ENCODE measurements at regions not wholly inside any gene's neighbourhood (a gene's known extent, or its start where the extent isn't known, plus 50 kb on each side); places are given as distances from the start of the nearest gene placed in this dataset.

DNA sequence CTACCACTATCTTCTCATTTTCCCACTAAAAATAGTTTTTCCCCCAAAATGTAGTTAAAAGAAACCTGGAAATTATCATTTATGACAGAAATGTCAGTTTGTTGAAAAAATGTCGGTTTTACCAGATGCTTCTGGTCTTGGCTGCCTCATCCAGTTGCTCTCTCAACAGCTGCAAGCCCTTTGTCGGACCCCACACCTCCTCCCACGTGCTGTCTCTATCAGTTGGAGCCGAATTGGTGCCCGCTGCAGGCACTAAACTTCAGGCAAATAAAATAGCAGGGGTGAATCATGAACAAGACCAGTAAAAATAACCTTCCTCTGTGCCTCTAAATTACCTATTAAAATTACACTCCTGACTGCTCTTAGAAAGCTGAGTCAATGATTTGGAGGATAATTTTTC, 129.5 kb upstream of the CEP162 start:
- Histone ChIP-seq H3K36me3 (replicated peaks in 1 of 2; ENCODE audit: control insufficient read depth in 1 of 2, insufficient read depth in 2 of 2, low read length in 1 of 2) (no peaks in the 10 kb centered on the region), H3K9me2 (no peaks in the 10 kb centered on the region), H3K79me2 (ENCODE audit: insufficient read depth) (no peaks in the 10 kb centered on the region), H3K4me1 (ENCODE audit: control insufficient read depth in 1 of 2, insufficient read depth in 2 of 2, low read depth in 1 of 2, low read length in 1 of 2) (peaks cover 0 to 3% of the 10 kb centered on the region in 2 experiments; a peak in 1 of 4 replicates), H3K4me2 (no peak overlapping the region), H3K27me3 (ENCODE audit: insufficient read depth) (no peaks in the 10 kb centered on the region), H3K27ac (ENCODE audit: low read depth in 2 of 2, low read length in 1 of 2) (no peak overlapping the region), H3K4me3 (ENCODE audit: low read depth in 2 of 2, low read length in 1 of 2) (no peak overlapping the region), H3K9ac (no peak overlapping the region), H4K20me1 (ENCODE audit: insufficient read depth) (no peaks in the 10 kb centered on the region), H3F3A (replicated peaks; ENCODE audit: insufficient read depth) (no peaks in the 10 kb centered on the region), H2AFZ (ENCODE audit: low read depth) (no peak overlapping the region), H3K9me3 (no peaks in the 10 kb centered on the region)
- CTCF ChIA-PET, result interaction anchor here (1.1 kb wide), 1 partner anchor 71 kb away, joined by 3 read pairs; no protein-coding TSS in a partner anchor
- TF ChIP-seq, protein P1, sequence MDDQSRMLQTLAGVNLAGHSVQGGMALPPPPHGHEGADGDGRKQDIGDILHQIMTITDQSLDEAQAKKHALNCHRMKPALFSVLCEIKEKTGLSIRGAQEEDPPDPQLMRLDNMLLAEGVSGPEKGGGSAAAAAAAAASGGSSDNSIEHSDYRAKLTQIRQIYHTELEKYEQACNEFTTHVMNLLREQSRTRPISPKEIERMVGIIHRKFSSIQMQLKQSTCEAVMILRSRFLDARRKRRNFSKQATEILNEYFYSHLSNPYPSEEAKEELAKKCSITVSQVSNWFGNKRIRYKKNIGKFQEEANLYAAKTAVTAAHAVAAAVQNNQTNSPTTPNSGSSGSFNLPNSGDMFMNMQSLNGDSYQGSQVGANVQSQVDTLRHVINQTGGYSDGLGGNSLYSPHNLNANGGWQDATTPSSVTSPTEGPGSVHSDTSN (IDR thresholded peaks at IDR 0.05), result no peak
- TF ChIP-seq TAF1 (IDR thresholded peaks at IDR 0.05; ENCODE audit: borderline replicate concordance, low read depth, low read length) (no peak), FOXM1 (IDR thresholded peaks at IDR 0.05; ENCODE audit: low read depth) (no peak), MXI1 (IDR thresholded peaks at IDR 0.05; ENCODE audit: low read depth, low read length) (0 out of 2 replicates have a peak, but pooled peaks have one; percentile 21), YY1 (IDR thresholded peaks at IDR 0.05; ENCODE audit: low read depth) (no peak), TCF12 (IDR thresholded peaks at IDR 0.05) (no peak), POLR2AphosphoS5 (IDR thresholded peaks at IDR 0.05; ENCODE audit: low read depth, low read length) (no peak), EZH2phosphoT487 (IDR thresholded peaks at IDR 0.05; ENCODE audit: borderline replicate concordance, low read depth) (no peak)
- peak; percentile 5 for DNase-seq
- POLR2A ChIA-PET, result no interaction called here
- 6% methylated on average over 5 of the region's 5 CpGs for WGBS (ENCODE audit: low lambda C conversion rate)

DNA sequence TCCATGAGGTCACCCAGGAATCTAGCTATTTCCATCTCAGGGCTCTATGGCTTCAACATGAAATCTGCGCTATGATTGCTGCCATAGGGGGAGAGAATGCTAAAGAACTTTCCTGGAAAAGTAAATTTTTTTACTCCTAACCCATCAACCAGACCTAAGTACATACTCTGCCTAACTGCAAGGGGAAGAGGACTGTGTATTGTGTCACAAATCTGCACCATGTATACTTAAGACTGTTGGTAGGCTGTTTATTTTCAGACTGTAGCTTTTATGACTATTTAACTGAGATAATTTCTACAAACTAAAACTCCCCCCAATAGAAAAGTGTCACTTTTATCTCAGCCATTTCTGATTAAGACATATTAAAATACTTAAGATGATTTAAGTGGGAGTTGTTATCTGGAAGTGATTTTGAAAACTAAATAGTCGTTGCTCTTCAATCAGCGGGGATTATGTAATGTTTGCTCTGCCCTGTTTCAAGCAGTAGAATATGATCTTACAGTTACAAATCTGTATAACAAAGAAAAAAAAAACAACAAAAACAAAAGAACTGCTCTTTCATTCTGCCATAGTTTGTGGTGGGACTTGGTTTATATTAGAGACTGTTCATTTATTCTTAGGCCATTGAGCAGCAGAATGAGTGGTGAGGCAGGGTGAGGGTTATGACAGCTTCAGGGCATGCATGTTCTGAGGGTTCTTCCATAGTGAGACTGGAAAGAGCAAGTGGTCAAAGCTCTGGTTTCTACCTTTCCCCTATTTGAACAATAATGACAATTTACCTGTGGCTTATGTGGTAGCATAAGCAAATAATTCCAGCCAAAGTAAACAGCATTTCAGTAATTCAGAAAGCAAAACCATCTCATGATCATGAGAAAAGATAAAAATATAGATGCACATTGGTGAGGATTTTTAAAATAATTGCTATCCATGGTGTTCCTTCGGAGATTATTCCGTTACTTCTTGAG, 126.3 kb upstream of the CEP162 start:
- Histone ChIP-seq H3K9me2 (no peaks in the 10 kb centered on the region), H3F3A (replicated peaks; ENCODE audit: insufficient read depth) (no peaks in the 10 kb centered on the region), H3K79me2 (ENCODE audit: insufficient read depth) (no peaks in the 10 kb centered on the region), H3K4me2 (no peak overlapping the region), H4K20me1 (ENCODE audit: insufficient read depth) (no peaks in the 10 kb centered on the region), H3K9ac (no peak overlapping the region), H3K27me3 (ENCODE audit: insufficient read depth) (no peaks in the 10 kb centered on the region), H3K9me3 (no peaks in the 10 kb centered on the region), H2AFZ (ENCODE audit: low read depth) (no peak overlapping the region), H3K27ac (ENCODE audit: low read depth in 2 of 2, low read length in 1 of 2) (no peak overlapping the region), H3K36me3 (replicated peaks in 1 of 2; ENCODE audit: control insufficient read depth in 1 of 2, insufficient read depth in 2 of 2, low read length in 1 of 2) (no peaks in the 10 kb centered on the region), H3K4me3 (ENCODE audit: low read depth in 2 of 2, low read length in 1 of 2) (no peak overlapping the region), H3K4me1 (ENCODE audit: control insufficient read depth in 1 of 2, insufficient read depth in 2 of 2, low read depth in 1 of 2, low read length in 1 of 2) (peaks cover 0 to 3% of the 10 kb centered on the region in 2 experiments; a peak in 1 of 4 replicates)
- WGBS (ENCODE audit: low lambda C conversion rate), result 54% methylated on average over 5 of the region's 5 CpGs
- no peak for DNase-seq
- POLR2A ChIA-PET, result no interaction called here
- CTCF ChIA-PET, result no interaction called here
- TF ChIP-seq CHD2 (IDR thresholded peaks at IDR 0.05; ENCODE audit: low read length, partially characterized antibody), result no peak
- TF ChIP-seq RFX5 (IDR thresholded peaks at IDR 0.05; ENCODE audit: low read length), result no peak
- TF ChIP-seq, protein P1 (IDR thresholded peaks at IDR 0.05), result no peak
- TF ChIP-seq POLR2AphosphoS5 (IDR thresholded peaks at IDR 0.05; ENCODE audit: low read depth, low read length), result no peak
- TF ChIP-seq, protein P2, sequence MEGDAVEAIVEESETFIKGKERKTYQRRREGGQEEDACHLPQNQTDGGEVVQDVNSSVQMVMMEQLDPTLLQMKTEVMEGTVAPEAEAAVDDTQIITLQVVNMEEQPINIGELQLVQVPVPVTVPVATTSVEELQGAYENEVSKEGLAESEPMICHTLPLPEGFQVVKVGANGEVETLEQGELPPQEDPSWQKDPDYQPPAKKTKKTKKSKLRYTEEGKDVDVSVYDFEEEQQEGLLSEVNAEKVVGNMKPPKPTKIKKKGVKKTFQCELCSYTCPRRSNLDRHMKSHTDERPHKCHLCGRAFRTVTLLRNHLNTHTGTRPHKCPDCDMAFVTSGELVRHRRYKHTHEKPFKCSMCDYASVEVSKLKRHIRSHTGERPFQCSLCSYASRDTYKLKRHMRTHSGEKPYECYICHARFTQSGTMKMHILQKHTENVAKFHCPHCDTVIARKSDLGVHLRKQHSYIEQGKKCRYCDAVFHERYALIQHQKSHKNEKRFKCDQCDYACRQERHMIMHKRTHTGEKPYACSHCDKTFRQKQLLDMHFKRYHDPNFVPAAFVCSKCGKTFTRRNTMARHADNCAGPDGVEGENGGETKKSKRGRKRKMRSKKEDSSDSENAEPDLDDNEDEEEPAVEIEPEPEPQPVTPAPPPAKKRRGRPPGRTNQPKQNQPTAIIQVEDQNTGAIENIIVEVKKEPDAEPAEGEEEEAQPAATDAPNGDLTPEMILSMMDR (IDR thresholded peaks at IDR 0.05), result no peak
- TF ChIP-seq, protein P3, sequence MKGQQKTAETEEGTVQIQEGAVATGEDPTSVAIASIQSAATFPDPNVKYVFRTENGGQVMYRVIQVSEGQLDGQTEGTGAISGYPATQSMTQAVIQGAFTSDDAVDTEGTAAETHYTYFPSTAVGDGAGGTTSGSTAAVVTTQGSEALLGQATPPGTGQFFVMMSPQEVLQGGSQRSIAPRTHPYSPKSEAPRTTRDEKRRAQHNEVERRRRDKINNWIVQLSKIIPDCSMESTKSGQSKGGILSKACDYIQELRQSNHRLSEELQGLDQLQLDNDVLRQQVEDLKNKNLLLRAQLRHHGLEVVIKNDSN (IDR thresholded peaks at IDR 0.05; ENCODE audit: borderline replicate concordance, low read depth), result no peak
- TF ChIP-seq RCOR1 (IDR thresholded peaks at IDR 0.05; ENCODE audit: low read length), result no peak
- TF ChIP-seq NRF1 (IDR thresholded peaks at IDR 0.05; ENCODE audit: low read depth, low read length), result no peak
- TF ChIP-seq, protein P4, sequence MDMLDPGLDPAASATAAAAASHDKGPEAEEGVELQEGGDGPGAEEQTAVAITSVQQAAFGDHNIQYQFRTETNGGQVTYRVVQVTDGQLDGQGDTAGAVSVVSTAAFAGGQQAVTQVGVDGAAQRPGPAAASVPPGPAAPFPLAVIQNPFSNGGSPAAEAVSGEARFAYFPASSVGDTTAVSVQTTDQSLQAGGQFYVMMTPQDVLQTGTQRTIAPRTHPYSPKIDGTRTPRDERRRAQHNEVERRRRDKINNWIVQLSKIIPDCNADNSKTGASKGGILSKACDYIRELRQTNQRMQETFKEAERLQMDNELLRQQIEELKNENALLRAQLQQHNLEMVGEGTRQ (IDR thresholded peaks at IDR 0.05; ENCODE audit: borderline replicate concordance, low read depth, low read length), result no peak
- TF ChIP-seq SMC3 (IDR thresholded peaks at IDR 0.05; ENCODE audit: low read depth, low read length), result no peak
- TF ChIP-seq GABPA (IDR thresholded peaks at IDR 0.05; ENCODE audit: low read depth), result no peak
- no peak for TF ChIP-seq TEAD4 (IDR thresholded peaks at IDR 0.05; ENCODE audit: borderline replicate concordance, insufficient read depth)
